T-helper 1 cell treated with Interleukin-12 subunit alpha and Interleukin-12 subunit beta and Interleukin-4 antibody, amounts not matched to agents 30 μg/mL and 1 μg/mL, for 36 hours (primary cell): ENCODE measurements at regions not wholly inside any gene's neighbourhood (a gene's known extent, or its start where the extent isn't known, plus 50 kb on each side); places are given as distances from the start of the nearest gene placed in this dataset.
"Not testable (repeated sequence)": the region's sequence is repeated elsewhere in the genome, so short reads cannot be mapped to it uniquely, and the experiment has no call there.

Source experiments
- H3K27ac Mint-ChIP-seq: one replicate; pipeline ENCODE4 v1.8.0; 2021; ENCODE audit warnings: mild to moderate bottlenecking, mixed read lengths
- H3K27me3 Mint-ChIP-seq: one replicate; pipeline ENCODE4 v1.8.0; 2021; ENCODE audit warnings: low read depth, mixed read lengths
- H3K36me3 Mint-ChIP-seq: one replicate; pipeline ENCODE4 v1.8.0; 2021; ENCODE audit warnings: low read depth, mixed read lengths
- H3K4me1 Mint-ChIP-seq: one replicate; pipeline ENCODE4 v1.8.0; 2021; ENCODE audit warnings: low read depth, mixed read lengths
- H3K4me3 Mint-ChIP-seq: one replicate; pipeline ENCODE4 v1.8.0; 2021; ENCODE audit warnings: mild to moderate bottlenecking, moderate library complexity, mixed read lengths
- H3K9me3 Mint-ChIP-seq: one replicate; pipeline ENCODE4 v1.8.0; 2021; ENCODE audit warnings: mixed read lengths

GRCh38 chr5:28415791-28416443 is 1377.5 kb upstream of the CDH9 start:
- no peaks in the 10 kb centered on the region for H3K4me1 Mint-ChIP-seq
- no peak overlapping the region for H3K4me3 Mint-ChIP-seq
- no peak overlapping the region for H3K27ac Mint-ChIP-seq
- H3K36me3 Mint-ChIP-seq = no peaks in the 10 kb centered on the region
- no peaks in the 10 kb centered on the region for H3K27me3 Mint-ChIP-seq
- H3K9me3 Mint-ChIP-seq = peaks cover 13% of the 10 kb centered on the region

- H3K27me3 Mint-ChIP-seq = no peaks in the 10 kb centered on the region
- no peak overlapping the region for H3K27ac Mint-ChIP-seq
- H3K4me1 Mint-ChIP-seq = no peaks in the 10 kb centered on the region
- H3K4me3 Mint-ChIP-seq = no peak overlapping the region
- H3K36me3 Mint-ChIP-seq = no peaks in the 10 kb centered on the region
- H3K9me3 Mint-ChIP-seq = peaks cover 20% of the 10 kb centered on the region
Measured at GRCh38 chr5:28414619-28415018, 1376.2 kb upstream of the CDH9 start.

DNA sequence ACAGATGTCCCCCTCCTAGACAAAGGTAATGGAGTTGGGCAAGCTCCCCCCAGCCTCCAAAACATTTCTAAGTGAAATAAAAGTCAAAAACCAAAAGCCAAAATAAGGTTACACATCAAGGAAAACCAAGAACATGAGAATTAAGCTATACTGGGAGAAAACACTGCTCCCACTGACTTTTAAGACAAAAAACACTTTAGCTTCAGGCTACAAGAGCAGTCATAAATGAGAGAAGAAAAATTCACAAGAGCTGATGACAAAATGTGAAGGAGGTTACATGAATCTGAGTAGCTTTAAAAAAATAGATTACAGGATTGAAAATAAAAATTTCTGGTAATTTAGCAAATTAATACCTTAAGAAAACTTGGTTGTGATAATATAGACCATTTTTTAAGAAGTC is 1370.3 kb upstream of the CDH9 start:
- H3K4me1 Mint-ChIP-seq = no peaks in the 10 kb centered on the region
- H3K4me3 Mint-ChIP-seq = no peak overlapping the region
- H3K9me3 Mint-ChIP-seq = peaks cover 29% of the 10 kb centered on the region

DNA sequence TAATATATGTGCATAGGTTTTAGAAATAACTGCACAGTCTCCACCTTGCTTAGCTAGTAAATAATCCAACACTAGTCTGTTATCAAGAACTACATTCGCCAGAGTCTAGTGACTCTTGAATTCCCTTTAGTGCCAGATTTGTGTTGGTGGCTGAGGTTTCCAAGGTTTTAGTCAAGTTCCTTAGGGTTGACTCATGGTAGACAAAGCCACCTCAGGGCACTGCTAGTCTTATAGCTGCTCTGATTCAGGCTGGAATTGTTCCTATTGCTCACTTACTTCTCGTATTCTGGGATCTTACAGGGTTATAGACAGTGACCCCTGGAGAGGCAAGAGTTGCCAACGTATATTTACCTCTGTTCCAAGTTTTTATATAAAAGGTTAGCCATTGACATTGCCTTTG is 1369.8 kb upstream of the CDH9 start:
- Mint-ChIP-seq H3K4me1 (no peaks in the 10 kb centered on the region), H3K9me3 (peaks cover 29% of the 10 kb centered on the region), H3K27me3 (no peaks in the 10 kb centered on the region), H3K27ac (no peak overlapping the region), H3K36me3 (no peaks in the 10 kb centered on the region), H3K4me3 (no peak overlapping the region)

More for the DNA sequence above, 1370.3 kb upstream of the CDH9 start:
- no peaks in the 10 kb centered on the region for H3K27me3 Mint-ChIP-seq
- H3K36me3 Mint-ChIP-seq = no peaks in the 10 kb centered on the region
- no peak overlapping the region for H3K27ac Mint-ChIP-seq

GRCh38 chr5:28404363-28405071 is 1366.1 kb upstream of the CDH9 start:
- Mint-ChIP-seq H3K4me3 (no peak overlapping the region), H3K27me3 (no peaks in the 10 kb centered on the region), H3K27ac (no peak overlapping the region), H3K36me3 (no peaks in the 10 kb centered on the region), H3K9me3 (peaks cover 28% of the 10 kb centered on the region), H3K4me1 (no peaks in the 10 kb centered on the region)

- Mint-ChIP-seq H3K36me3 (no peaks in the 10 kb centered on the region), H3K4me3 (no peak overlapping the region), H3K27me3 (no peaks in the 10 kb centered on the region), H3K9me3 (peaks cover 28% of the 10 kb centered on the region), H3K27ac (no peak overlapping the region), H3K4me1 (no peaks in the 10 kb centered on the region)
Measured at GRCh38 chr5:28403846-28404245, 1365.5 kb upstream of the CDH9 start.

GRCh38 chr5:28402590-28403301 is 1364.4 kb upstream of the CDH9 start:
- Mint-ChIP-seq H3K27ac (no peak overlapping the region), H3K4me3 (no peak overlapping the region), H3K9me3 (peaks cover 32% of the 10 kb centered on the region), H3K36me3 (no peaks in the 10 kb centered on the region), H3K4me1 (no peaks in the 10 kb centered on the region), H3K27me3 (no peaks in the 10 kb centered on the region)

- Mint-ChIP-seq H3K36me3 (no peaks in the 10 kb centered on the region), H3K4me1 (no peaks in the 10 kb centered on the region), H3K4me3 (no peak overlapping the region), H3K27me3 (no peaks in the 10 kb centered on the region), H3K27ac (no peak overlapping the region), H3K9me3 (peaks cover 26% of the 10 kb centered on the region)
Measured at GRCh38 chr5:28400076-28400475, 1361.7 kb upstream of the CDH9 start.

DNA sequence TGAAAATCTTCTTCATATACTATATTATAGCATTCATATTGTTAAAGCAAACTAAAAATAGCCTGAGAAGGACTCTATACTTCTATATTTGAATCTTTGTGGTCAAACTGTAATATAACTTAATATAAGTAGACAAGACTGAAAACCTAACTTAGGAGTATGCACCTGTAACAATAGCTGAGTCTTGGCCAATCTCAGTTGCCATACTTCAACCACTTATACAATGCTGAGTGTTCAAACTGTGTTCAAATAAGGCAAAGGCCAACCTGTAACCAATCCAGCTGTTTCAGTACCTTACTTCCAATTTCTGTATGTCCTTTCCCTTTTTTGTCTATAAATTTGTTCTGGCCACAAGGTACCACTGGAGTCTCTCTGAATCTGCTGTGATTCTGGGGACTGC is 1360.8 kb upstream of the CDH9 start:
- H3K4me1 Mint-ChIP-seq = no peaks in the 10 kb centered on the region
- H3K27me3 Mint-ChIP-seq = no peaks in the 10 kb centered on the region
- no peaks in the 10 kb centered on the region for H3K36me3 Mint-ChIP-seq
- H3K27ac Mint-ChIP-seq = no peak overlapping the region
- H3K9me3 Mint-ChIP-seq = peaks cover 26% of the 10 kb centered on the region
- no peak overlapping the region for H3K4me3 Mint-ChIP-seq

- H3K36me3 Mint-ChIP-seq = no peaks in the 10 kb centered on the region
- no peak overlapping the region for H3K27ac Mint-ChIP-seq
- H3K4me3 Mint-ChIP-seq = no peak overlapping the region
- H3K27me3 Mint-ChIP-seq = no peaks in the 10 kb centered on the region
- H3K4me1 Mint-ChIP-seq = no peaks in the 10 kb centered on the region
- H3K9me3 Mint-ChIP-seq = peaks cover 26% of the 10 kb centered on the region
Measured at GRCh38 chr5:28398185-28398584, 1359.8 kb upstream of the CDH9 start.

GRCh38 chr5:28397502-28397941 is 1359.1 kb upstream of the CDH9 start:
- Mint-ChIP-seq H3K27ac (no peak overlapping the region), H3K4me1 (no peaks in the 10 kb centered on the region), H3K36me3 (no peaks in the 10 kb centered on the region), H3K27me3 (no peaks in the 10 kb centered on the region), H3K9me3 (peaks cover 22% of the 10 kb centered on the region), H3K4me3 (no peak overlapping the region)

DNA sequence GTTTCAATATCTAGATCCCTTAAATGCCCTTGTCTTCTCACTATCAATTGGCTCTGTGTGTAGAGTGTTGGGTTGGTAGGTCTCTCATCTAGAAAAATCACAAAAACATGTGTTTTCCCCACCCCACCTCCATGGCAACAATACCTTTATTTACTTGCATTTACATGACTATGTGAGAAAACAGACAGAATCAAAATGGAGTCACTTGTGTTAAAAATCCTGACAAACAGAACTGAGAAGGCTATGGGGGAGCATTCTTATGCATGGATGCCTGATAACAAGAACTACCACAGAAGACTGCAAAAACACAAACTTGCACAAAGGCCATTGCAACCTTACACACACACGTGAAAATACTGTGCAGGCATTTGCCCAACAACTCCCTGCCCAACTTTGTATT is 1352.9 kb upstream of the CDH9 start:
- Mint-ChIP-seq H3K4me3 (no peak overlapping the region), H3K36me3 (no peaks in the 10 kb centered on the region), H3K27ac (no peak overlapping the region), H3K27me3 (no peaks in the 10 kb centered on the region), H3K4me1 (no peaks in the 10 kb centered on the region), H3K9me3 (peaks cover 7% of the 10 kb centered on the region)

- Mint-ChIP-seq H3K27me3 (no peaks in the 10 kb centered on the region), H3K27ac (no peak overlapping the region), H3K4me3 (no peak overlapping the region)
Measured at GRCh38 chr5:28390341-28390740, 1352.0 kb upstream of the CDH9 start.

GRCh38 chr5:28389727-28390126 is 1351.3 kb upstream of the CDH9 start:
- not testable (repeated sequence) for H3K27me3 Mint-ChIP-seq, H3K27ac Mint-ChIP-seq, H3K4me1 Mint-ChIP-seq, H3K9me3 Mint-ChIP-seq, H3K4me3 Mint-ChIP-seq, H3K36me3 Mint-ChIP-seq

More at GRCh38 chr5:28390341-28390740, 1352.0 kb upstream of the CDH9 start:
- H3K4me1 Mint-ChIP-seq = no peaks in the 10 kb centered on the region
- peaks cover 7% of the 10 kb centered on the region for H3K9me3 Mint-ChIP-seq
- no peaks in the 10 kb centered on the region for H3K36me3 Mint-ChIP-seq

GRCh38 chr5:28388428-28388827 is 1350.0 kb upstream of the CDH9 start:
- no peaks in the 10 kb centered on the region for H3K27me3 Mint-ChIP-seq
- no peaks in the 10 kb centered on the region for H3K4me1 Mint-ChIP-seq
- H3K4me3 Mint-ChIP-seq = no peak overlapping the region
- H3K9me3 Mint-ChIP-seq = peaks cover 7% of the 10 kb centered on the region
- no peaks in the 10 kb centered on the region for H3K36me3 Mint-ChIP-seq
- H3K27ac Mint-ChIP-seq = no peak overlapping the region
